ENCODE measurements at regions not wholly inside any gene's neighbourhood (a gene's known extent, or its start where the extent isn't known, plus 50 kb on each side); places are given as distances from the start of the nearest gene placed in this dataset.

DNA sequence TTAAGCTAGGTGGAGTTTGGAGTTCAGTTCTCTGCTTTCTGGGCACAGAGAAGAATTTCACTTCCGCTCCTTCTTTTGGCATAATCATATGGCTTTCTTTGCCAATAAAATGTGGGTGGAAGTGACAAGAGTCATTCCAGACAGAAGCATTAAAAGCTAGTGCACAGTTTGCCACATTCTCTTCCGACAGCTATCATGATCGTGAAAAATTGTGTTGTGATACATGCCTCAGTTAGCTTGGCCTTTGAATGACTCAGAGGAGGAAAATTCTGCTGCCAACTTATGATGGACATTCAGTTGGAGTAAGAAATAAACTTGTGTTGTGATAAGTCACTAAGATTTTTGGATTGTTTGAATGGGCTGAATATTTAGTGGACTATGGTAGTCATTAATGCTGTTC, 291.7 kb upstream of the SATB1 start:
- Histone ChIP-seq H4K20me1 (ENCODE audit: control insufficient read depth, extremely low read depth, insufficient read depth, low read length) (no peaks in the 10 kb centered on the region), H3K36me3 (ENCODE audit: control insufficient read depth in 2 of 2, extremely low read depth in 1 of 2, insufficient read depth in 2 of 2, low read length in 2 of 2) (no peaks in the 10 kb centered on the region), H3K9me3 (ENCODE audit: control insufficient read depth, low read depth, low read length) (no peaks in the 10 kb centered on the region), H3K79me2 (ENCODE audit: control insufficient read depth, insufficient read depth, low read length) (no peaks in the 10 kb centered on the region), H3K9me1 (ENCODE audit: control insufficient read depth, extremely low read depth, insufficient read depth, low read length) (no peaks in the 10 kb centered on the region), H2AFZ (ENCODE audit: control insufficient read depth, low read length) (no peak overlapping the region), H3K4me2 (ENCODE audit: control insufficient read depth, extremely low read depth, insufficient read depth, low read depth, low read length) (no peak overlapping the region), H3K9ac (ENCODE audit: control insufficient read depth, extremely low read depth, insufficient read depth, low read length) (no peak overlapping the region), H3K27ac (ENCODE audit: control insufficient read depth, insufficient read depth, low read length) (no peak overlapping the region), H3K4me1 (ENCODE audit: control insufficient read depth, extremely low read depth, insufficient read depth, low read length) (no peaks in the 10 kb centered on the region), H3K4me3 (ENCODE audit: control insufficient read depth in 2 of 3, extremely low read depth in 1 of 3, insufficient read depth in 2 of 3, low read depth in 1 of 3, low read length in 3 of 3) (no peak overlapping the region), H3K27me3 (ENCODE audit: control insufficient read depth, extremely low read depth, insufficient read depth, low read length) (no peaks in the 10 kb centered on the region)
- dilution Hi-C loops (cut with MboI; ENCODE audit: extremely low pct_ligation_motif_present, low sequenced_read_pairs), result no loop called here
- FAIRE-seq (no peak), DNase-seq (ENCODE audit: low read depth, low spot score) (no peak)
- TF ChIP-seq, protein P1, sequence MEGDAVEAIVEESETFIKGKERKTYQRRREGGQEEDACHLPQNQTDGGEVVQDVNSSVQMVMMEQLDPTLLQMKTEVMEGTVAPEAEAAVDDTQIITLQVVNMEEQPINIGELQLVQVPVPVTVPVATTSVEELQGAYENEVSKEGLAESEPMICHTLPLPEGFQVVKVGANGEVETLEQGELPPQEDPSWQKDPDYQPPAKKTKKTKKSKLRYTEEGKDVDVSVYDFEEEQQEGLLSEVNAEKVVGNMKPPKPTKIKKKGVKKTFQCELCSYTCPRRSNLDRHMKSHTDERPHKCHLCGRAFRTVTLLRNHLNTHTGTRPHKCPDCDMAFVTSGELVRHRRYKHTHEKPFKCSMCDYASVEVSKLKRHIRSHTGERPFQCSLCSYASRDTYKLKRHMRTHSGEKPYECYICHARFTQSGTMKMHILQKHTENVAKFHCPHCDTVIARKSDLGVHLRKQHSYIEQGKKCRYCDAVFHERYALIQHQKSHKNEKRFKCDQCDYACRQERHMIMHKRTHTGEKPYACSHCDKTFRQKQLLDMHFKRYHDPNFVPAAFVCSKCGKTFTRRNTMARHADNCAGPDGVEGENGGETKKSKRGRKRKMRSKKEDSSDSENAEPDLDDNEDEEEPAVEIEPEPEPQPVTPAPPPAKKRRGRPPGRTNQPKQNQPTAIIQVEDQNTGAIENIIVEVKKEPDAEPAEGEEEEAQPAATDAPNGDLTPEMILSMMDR (optimal IDR thresholded peaks at IDR 0.05 in 1 of 3, IDR thresholded peaks at IDR 0.05 in 1 of 3, conservative IDR thresholded peaks at IDR 0.05 in 1 of 3; ENCODE audit: extremely low read depth in 1 of 3, insufficient read depth in 2 of 3, low read length in 3 of 3), result no peak
- no peak for TF ChIP-seq EZH2 (IDR thresholded peaks at IDR 0.05; ENCODE audit: low read length)

GRCh38 chr3:18716101-18716500, 291.0 kb upstream of the SATB1 start:
- no peak overlapping the region for H3K4me3 ChIP-seq (ENCODE audit: control insufficient read depth in 2 of 3, extremely low read depth in 1 of 3, insufficient read depth in 2 of 3, low read depth in 1 of 3, low read length in 3 of 3)
- H2AFZ ChIP-seq (ENCODE audit: control insufficient read depth, low read length), result no peak overlapping the region
- DNase-seq (ENCODE audit: low read depth, low spot score) (no peak), FAIRE-seq (no peak)
- no peaks in the 10 kb centered on the region for H3K4me1 ChIP-seq (ENCODE audit: control insufficient read depth, extremely low read depth, insufficient read depth, low read length)
- H3K9me1 ChIP-seq (ENCODE audit: control insufficient read depth, extremely low read depth, insufficient read depth, low read length), result no peaks in the 10 kb centered on the region
- dilution Hi-C loops (cut with MboI; ENCODE audit: extremely low pct_ligation_motif_present, low sequenced_read_pairs), result no loop called here
- no peak overlapping the region for H3K4me2 ChIP-seq (ENCODE audit: control insufficient read depth, extremely low read depth, insufficient read depth, low read depth, low read length)
- H3K27me3 ChIP-seq (ENCODE audit: control insufficient read depth, extremely low read depth, insufficient read depth, low read length), result no peaks in the 10 kb centered on the region
- no peaks in the 10 kb centered on the region for H3K79me2 ChIP-seq (ENCODE audit: control insufficient read depth, insufficient read depth, low read length)
- H3K27ac ChIP-seq (ENCODE audit: control insufficient read depth, insufficient read depth, low read length), result no peak overlapping the region
- no peaks in the 10 kb centered on the region for H3K36me3 ChIP-seq (ENCODE audit: control insufficient read depth in 2 of 2, extremely low read depth in 1 of 2, insufficient read depth in 2 of 2, low read length in 2 of 2)
- H3K9me3 ChIP-seq (ENCODE audit: control insufficient read depth, low read depth, low read length), result no peaks in the 10 kb centered on the region
- H3K9ac ChIP-seq (ENCODE audit: control insufficient read depth, extremely low read depth, insufficient read depth, low read length), result no peak overlapping the region
- H4K20me1 ChIP-seq (ENCODE audit: control insufficient read depth, extremely low read depth, insufficient read depth, low read length), result no peaks in the 10 kb centered on the region
- TF ChIP-seq EZH2 (IDR thresholded peaks at IDR 0.05; ENCODE audit: low read length), result no peak
- TF ChIP-seq, protein P1 (optimal IDR thresholded peaks at IDR 0.05 in 1 of 3, IDR thresholded peaks at IDR 0.05 in 1 of 3, conservative IDR thresholded peaks at IDR 0.05 in 1 of 3; ENCODE audit: extremely low read depth in 1 of 3, insufficient read depth in 2 of 3, low read length in 3 of 3), result no peak

All from keratinocyte (primary cell).